Natural killer cell treated with Interleukin-12 subunit alpha and Interleukin-12 subunit beta and Interleukin-15 and Interleukin-18, amount 100 ng/mL, for 72 hours (primary cell): ENCODE measurements at regions not wholly inside any gene's neighbourhood (a gene's known extent, or its start where the extent isn't known, plus 50 kb on each side); places are given as distances from the start of the nearest gene placed in this dataset.

ENCODE experiments used
- ATAC-seq, 2 donors: fragments of 150-1000 bp; cut with Tn5 transposase in 1 of 2; sonication (Bioruptor Pico), chemical (Tn5 transposase) in 1 of 2; 2 replicates each; pipeline ENCODE4 v1.10.0; 2021
- DNase-seq: peaks from one replicate; pipeline ENCODE4 v3.0.0; 2022; ENCODE audit warnings: low spot score
- H3K27ac Mint-ChIP-seq, 2 donors: 1 replicate in 1 of 2; 2 replicates in 1 of 2; pipeline ENCODE4 v1.8.0; 2022; ENCODE audit warnings: mixed read lengths in 2 of 2, mild to moderate bottlenecking in 1 of 2, moderate library complexity in 1 of 2
- H3K27me3 Mint-ChIP-seq, 2 donors: 1 replicate in 1 of 2; 2 replicates in 1 of 2; pipeline ENCODE4 v1.8.0; 2022; ENCODE audit warnings: mixed read lengths in 2 of 2
- H3K36me3 Mint-ChIP-seq: one replicate; pipeline ENCODE4 v1.8.0; 2022; ENCODE audit warnings: mixed read lengths
- H3K4me1 Mint-ChIP-seq, 2 donors: 1 replicate in 1 of 2; 2 replicates in 1 of 2; pipeline ENCODE4 v1.8.0; 2022; ENCODE audit warnings: low read depth in 2 of 2, mixed read lengths in 2 of 2, mild to moderate bottlenecking in 1 of 2
- H3K4me3 Mint-ChIP-seq: one replicate; pipeline ENCODE4 v1.8.0; 2022; ENCODE audit warnings: mixed read lengths
- H3K9me3 Mint-ChIP-seq: 2 replicates; pipeline ENCODE4 v1.8.0; 2022; ENCODE audit warnings: mixed read lengths

DNA sequence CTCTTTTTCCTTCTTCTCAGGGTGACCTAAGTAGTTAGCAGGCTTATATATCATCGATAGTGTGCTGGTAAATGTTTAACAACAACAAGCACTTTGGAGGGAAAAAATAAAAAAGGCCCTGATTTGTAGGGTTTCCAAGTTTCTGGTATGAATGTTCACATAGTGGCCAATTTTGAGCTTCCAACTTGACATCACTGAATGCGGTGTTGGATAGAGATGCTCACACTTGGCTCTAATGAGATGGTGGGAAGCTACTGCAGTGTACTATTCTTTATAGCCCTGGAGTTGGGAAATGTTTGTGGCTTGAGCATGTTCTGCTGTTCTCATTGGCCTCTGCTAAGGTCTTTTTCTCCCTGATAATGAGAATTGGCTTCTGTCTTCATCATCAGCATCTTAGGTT, 875.3 kb downstream of the PCDH7 start:
- H3K4me3 Mint-ChIP-seq = no peak overlapping the region
- H3K9me3 Mint-ChIP-seq = peaks cover 15% of the 10 kb centered on the region
- H3K4me1 Mint-ChIP-seq = no peaks in the 10 kb centered on the region
- no peak overlapping the region for H3K27ac Mint-ChIP-seq
- DNase-seq (no peak), ATAC-seq (no peak)
- H3K27me3 Mint-ChIP-seq = no peaks in the 10 kb centered on the region
- peaks cover 4% of the 10 kb centered on the region for H3K36me3 Mint-ChIP-seq

DNA sequence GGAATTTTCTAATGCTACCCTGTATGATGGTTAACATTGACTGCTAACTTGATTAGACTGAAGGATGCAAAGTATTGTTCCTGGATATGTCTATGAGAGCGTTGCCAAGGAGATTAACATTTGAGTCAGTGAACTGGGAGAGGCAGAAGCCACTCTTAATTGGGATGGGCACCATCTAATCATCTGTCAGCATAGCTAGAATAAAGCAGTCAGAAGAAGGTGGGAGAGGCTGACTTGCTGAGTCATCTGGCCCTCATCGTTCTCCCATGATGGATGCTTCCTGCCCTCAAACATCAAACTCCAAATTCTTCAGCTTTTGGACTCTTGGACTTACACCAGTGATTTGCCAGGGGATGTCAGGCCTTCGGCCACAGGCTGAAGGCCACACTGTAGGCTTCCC, 878.5 kb downstream of the PCDH7 start:
- Mint-ChIP-seq H3K4me3 (no peak overlapping the region), H3K27me3 (no peaks in the 10 kb centered on the region), H3K27ac (no peak overlapping the region), H3K4me1 (no peaks in the 10 kb centered on the region), H3K36me3 (peaks cover 4% of the 10 kb centered on the region), H3K9me3 (peaks cover 9% of the 10 kb centered on the region)
- DNase-seq (no peak), ATAC-seq (no peak)

DNA sequence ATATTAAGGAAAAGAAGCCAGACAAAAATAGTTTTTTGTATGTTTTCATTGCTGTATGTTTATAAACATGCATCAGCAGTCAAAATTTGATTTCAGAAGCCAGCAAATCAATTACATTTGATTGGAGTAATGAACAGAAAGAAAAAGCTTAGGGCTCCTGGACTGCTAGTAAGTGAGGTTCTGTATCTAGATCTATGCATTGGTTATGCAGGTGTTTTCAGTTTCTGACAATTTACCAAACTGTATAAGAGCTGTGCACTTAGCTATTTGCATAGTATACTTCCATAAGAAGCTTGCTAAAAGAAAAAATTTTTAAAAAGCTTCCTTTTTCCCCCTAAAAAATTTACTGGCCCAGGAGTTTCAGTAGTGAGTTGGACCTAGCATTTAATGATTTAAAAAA, 881.6 kb downstream of the PCDH7 start:
- Mint-ChIP-seq H3K36me3 (peaks cover 4% of the 10 kb centered on the region), H3K9me3 (peaks cover 5% of the 10 kb centered on the region), H3K27me3 (no peaks in the 10 kb centered on the region), H3K4me3 (no peak overlapping the region), H3K27ac (no peak overlapping the region), H3K4me1 (no peaks in the 10 kb centered on the region)
- no peak for DNase-seq
- no peak for ATAC-seq

DNA sequence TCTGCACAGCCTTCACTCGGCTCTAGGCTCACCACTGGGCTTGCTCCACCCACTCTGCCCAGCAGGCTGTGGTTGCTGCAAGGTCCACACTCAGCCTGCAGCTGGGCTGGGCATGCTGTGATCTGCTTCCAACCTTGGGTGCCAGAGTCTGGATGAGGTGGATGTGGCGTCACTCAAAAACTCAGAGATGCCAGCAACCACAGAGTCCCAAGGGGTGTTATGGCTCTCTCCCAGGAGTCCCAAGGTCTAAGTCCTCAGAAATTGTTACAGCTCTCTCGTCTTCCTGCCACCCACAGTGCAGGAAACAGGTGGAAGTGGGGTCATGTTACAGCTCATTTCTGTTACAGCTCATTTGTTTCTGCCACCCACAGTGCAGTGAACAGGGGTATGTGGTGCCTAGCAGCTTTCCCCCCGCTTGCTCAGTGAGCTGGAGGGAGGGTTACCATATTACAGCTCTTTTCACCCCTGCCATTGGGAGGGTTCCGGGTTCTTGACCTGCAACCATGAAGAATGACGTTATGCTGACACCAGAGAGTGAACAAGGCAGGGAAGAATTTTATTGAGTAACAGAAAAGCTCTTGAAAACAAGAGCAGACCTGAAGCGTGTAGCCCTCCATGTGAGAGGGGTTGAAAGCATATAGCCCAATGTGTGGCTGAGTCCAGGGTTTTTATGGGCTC, 893.9 kb downstream of the PCDH7 start:
- no peaks in the 10 kb centered on the region for H3K4me1 Mint-ChIP-seq

DNA sequence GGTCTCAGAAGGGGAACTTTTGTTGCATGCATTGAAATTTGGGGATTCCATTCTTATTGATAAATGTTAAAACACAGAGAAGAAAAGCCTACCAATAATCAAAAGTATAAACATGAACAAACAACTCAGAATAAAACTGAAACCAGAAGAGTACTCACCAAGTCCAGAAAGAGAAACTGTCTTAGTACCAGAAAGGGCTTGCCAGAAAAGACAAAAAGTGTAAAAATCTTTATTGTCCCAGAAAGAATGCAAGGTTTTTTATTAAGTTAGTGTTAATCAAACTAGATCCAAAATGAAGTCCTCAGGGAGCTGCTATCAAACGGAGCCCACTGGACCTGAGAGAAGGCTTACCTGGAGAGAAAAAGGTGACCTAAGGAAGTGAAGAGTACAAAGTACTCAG, 897.5 kb downstream of the PCDH7 start:
- Mint-ChIP-seq H3K4me1 (no peaks in the 10 kb centered on the region), H3K27me3 (no peaks in the 10 kb centered on the region), H3K27ac (no peak overlapping the region), H3K4me3 (no peak overlapping the region), H3K9me3 (peaks cover 10% of the 10 kb centered on the region), H3K36me3 (peaks cover 9% of the 10 kb centered on the region)
- ATAC-seq (no peak), DNase-seq (no peak)

More for the DNA sequence above, 893.9 kb downstream of the PCDH7 start:
- ATAC-seq (no peak), DNase-seq (no peak)
- no peak overlapping the region for H3K4me3 Mint-ChIP-seq
- H3K27ac Mint-ChIP-seq = no peak overlapping the region
- peaks cover 4% of the 10 kb centered on the region for H3K9me3 Mint-ChIP-seq
- H3K27me3 Mint-ChIP-seq = no peaks in the 10 kb centered on the region
- H3K36me3 Mint-ChIP-seq = peaks cover 4% of the 10 kb centered on the region

DNA sequence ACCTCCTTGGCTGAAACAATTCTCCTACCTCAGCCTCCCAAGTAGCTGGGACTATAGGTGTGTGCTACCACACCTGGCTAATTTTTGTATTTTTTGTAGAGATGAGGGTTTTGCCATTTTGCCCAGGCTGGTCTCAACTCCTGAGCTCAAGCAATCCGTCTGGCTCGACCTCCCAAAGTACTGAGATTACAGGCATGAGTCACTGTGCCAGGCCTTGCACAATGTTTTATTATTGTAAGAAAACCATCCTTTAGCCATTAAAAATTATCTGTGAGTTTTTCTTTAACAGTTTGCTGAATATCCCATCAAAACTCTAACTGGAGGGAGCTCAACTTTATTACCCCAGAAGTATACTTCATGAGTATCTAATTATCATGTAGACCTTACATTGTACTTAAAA, 900.3 kb downstream of the PCDH7 start:
- DNase-seq (no peak), ATAC-seq (no peak)
- H3K36me3 Mint-ChIP-seq = peaks cover 5% of the 10 kb centered on the region
- no peaks in the 10 kb centered on the region for H3K27me3 Mint-ChIP-seq
- no peak overlapping the region for H3K27ac Mint-ChIP-seq
- H3K9me3 Mint-ChIP-seq = peaks cover 14% of the 10 kb centered on the region
- no peak overlapping the region for H3K4me3 Mint-ChIP-seq
- no peaks in the 10 kb centered on the region for H3K4me1 Mint-ChIP-seq

DNA sequence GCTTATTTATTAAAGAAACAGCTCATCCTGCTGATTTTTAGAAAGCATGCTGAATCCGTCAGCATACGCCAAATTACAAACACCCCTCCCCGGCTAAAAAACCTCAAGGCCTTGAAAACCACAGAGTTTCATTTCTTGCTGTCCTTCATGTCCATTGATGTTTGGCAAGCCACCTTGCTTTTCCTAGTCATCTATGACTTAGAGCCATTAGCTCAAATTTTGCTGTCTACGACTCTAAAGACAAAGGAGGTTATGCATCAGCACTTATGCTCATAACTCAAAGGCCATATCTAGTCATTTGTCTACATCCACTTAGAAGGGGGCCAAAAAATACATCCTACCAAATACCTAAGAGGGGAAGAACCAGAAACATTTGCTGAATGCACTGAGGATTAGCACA, 925.1 kb downstream of the PCDH7 start:
- Mint-ChIP-seq H3K9me3 (peaks cover 5% of the 10 kb centered on the region), H3K4me1 (no peaks in the 10 kb centered on the region), H3K4me3 (no peak overlapping the region), H3K27ac (no peak overlapping the region), H3K36me3 (peaks cover 12% of the 10 kb centered on the region), H3K27me3 (no peaks in the 10 kb centered on the region)
- no peak for ATAC-seq
- no peak for DNase-seq

DNA sequence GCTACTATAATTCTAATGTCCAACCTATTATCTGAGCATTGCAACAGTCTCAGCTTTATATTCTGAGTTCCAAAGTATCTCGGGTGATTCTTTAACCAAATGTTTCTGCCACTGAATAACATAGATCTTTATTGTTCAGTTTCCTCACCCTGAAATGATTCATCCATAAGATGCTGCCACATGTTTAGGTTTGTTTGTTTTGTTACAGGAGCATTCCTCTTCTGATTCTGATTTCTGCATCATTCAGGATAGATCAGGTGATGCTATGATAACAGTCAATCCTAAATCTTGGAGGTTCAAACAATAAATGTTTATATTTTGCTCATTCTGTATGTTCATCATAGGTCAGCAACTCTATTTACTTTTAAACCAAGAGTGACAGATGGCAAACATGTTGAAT, 927.6 kb downstream of the PCDH7 start:
- DNase-seq (no peak), ATAC-seq (no peak)
- Mint-ChIP-seq H3K9me3 (peaks cover 5% of the 10 kb centered on the region), H3K4me3 (no peak overlapping the region), H3K4me1 (no peaks in the 10 kb centered on the region), H3K27ac (no peak overlapping the region), H3K27me3 (no peaks in the 10 kb centered on the region), H3K36me3 (peaks cover 6% of the 10 kb centered on the region)

DNA sequence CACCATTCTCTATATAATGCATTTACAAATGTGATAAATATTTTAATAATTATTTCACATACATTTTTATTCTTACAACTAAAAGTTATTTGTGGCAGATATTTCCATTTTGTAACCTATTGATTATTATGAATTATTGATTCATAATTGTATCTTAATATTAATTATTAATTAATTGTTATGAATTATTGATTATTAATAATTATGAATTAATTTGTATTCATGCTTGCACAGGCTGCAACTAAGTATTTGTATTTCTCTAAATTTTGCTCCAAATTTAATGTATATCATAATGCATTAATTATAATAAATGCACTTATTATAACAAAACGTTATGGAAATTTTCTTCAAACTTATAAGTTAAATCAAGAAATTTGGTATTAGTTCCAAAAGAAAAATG, 929.7 kb downstream of the PCDH7 start:
- no peaks in the 10 kb centered on the region for H3K27me3 Mint-ChIP-seq
- ATAC-seq = no peak
- H3K4me1 Mint-ChIP-seq = no peaks in the 10 kb centered on the region
- no peak overlapping the region for H3K4me3 Mint-ChIP-seq
- no peak overlapping the region for H3K27ac Mint-ChIP-seq
- DNase-seq = no peak
- H3K9me3 Mint-ChIP-seq = peaks cover 5% of the 10 kb centered on the region
- H3K36me3 Mint-ChIP-seq = peaks cover 6% of the 10 kb centered on the region

DNA sequence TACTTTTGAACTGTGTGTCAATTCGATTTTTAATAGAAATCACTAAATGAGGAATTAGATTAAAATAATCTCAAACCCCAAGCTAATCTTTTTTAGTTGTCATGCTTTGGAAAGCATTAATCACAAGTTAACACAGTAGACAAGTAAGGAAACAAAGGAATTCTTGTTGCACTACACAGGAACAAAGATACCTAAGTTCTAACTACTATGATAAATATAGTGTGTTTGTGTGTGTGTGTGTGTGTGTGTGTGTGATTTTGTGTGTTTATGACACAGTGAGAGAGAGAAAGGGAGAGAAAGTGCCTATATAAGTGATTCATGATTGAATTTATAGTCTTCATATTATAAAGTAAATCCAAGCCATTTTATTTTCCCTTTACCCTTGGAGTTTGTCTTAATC, 931.4 kb downstream of the PCDH7 start:
- Mint-ChIP-seq H3K36me3 (peaks cover 6% of the 10 kb centered on the region), H3K4me1 (no peaks in the 10 kb centered on the region), H3K4me3 (no peak overlapping the region), H3K27me3 (no peaks in the 10 kb centered on the region), H3K27ac (no peak overlapping the region), H3K9me3 (peaks cover 5% of the 10 kb centered on the region)
- no peak for ATAC-seq
- no peak for DNase-seq

DNA sequence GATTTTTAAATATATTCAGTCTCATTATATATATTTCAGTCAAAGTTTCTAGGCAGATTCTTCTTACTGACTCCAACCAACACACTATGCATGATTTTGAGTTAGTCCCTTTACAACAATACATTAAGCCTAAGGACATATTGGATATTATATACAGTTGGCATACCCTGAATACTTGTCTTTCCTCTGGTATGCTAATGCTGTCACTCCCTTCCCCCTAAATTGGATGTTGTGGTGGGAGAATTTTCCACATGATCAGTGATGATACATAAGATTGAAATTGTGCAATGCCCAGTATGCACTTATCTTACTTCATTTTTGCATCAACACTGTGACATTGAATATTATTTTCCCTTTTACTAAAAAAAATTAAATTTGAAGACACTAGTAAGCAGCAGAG, 935.2 kb downstream of the PCDH7 start:
- ATAC-seq (no peak), DNase-seq (no peak)
- Mint-ChIP-seq H3K4me3 (no peak overlapping the region), H3K4me1 (no peaks in the 10 kb centered on the region), H3K27ac (no peak overlapping the region), H3K36me3 (no peaks in the 10 kb centered on the region), H3K27me3 (no peaks in the 10 kb centered on the region), H3K9me3 (no peaks in the 10 kb centered on the region)

DNA sequence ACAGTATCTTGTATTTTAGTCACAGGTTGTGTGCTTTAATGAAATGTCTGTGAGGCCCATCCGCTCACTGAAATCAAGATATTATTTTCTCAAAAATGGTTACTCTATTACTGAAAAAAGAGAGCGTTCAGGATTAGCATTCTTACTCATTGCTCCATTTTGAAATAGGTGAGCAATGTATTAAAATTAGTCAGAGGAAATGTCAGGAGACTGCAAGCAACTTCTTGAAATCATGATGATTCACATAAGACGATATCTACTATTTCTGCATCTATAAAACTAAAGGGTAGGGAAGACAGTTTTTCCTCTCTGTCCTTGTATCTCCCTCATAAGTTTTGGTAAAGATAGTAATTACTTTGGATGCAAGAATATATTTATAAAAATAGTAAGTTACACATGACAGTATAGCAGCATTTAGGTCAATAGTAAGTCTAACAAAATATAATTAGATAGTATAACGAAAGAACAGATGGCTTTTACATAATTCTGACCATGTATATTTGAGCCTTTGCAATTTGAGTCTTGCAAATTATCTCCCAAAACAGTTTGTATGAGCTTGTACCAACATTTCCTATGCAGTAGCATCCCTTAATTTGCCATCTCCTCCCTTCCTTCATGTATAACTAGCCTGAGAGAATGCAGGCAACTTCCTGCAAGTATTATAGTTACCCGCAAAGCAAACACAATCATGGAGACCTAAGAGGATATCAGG, 937.8 kb downstream of the PCDH7 start:
- H3K36me3 Mint-ChIP-seq = no peaks in the 10 kb centered on the region
- no peak overlapping the region for H3K4me3 Mint-ChIP-seq
- H3K4me1 Mint-ChIP-seq = no peaks in the 10 kb centered on the region
- no peak overlapping the region for H3K27ac Mint-ChIP-seq
- no peaks in the 10 kb centered on the region for H3K9me3 Mint-ChIP-seq
- no peak for ATAC-seq
- DNase-seq = no peak
- no peaks in the 10 kb centered on the region for H3K27me3 Mint-ChIP-seq

DNA sequence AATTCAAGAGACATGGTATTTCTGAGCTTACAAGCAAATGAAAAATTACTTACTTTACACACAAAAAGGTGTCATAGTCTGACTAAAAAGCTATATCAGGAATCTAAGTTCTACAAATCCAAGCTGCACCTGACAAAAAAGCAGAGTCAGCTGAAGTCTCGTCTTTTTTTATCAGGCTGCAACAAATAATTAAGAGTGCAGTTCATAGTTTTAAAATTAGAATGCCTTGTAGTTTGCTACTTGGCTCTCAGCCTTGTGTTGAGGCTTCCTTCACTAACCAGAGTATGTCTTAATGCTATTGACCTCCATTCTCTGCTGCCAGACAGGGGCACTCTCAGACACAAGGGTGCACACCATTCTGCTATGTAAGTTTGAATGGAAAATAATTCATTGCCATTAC, 940.7 kb downstream of the PCDH7 start:
- no peaks in the 10 kb centered on the region for H3K27me3 Mint-ChIP-seq
- H3K4me1 Mint-ChIP-seq = no peaks in the 10 kb centered on the region
- ATAC-seq = no peak
- H3K9me3 Mint-ChIP-seq = peaks cover 4% of the 10 kb centered on the region
- H3K4me3 Mint-ChIP-seq = no peak overlapping the region
- H3K36me3 Mint-ChIP-seq = no peaks in the 10 kb centered on the region
- no peak overlapping the region for H3K27ac Mint-ChIP-seq
- no peak for DNase-seq

DNA sequence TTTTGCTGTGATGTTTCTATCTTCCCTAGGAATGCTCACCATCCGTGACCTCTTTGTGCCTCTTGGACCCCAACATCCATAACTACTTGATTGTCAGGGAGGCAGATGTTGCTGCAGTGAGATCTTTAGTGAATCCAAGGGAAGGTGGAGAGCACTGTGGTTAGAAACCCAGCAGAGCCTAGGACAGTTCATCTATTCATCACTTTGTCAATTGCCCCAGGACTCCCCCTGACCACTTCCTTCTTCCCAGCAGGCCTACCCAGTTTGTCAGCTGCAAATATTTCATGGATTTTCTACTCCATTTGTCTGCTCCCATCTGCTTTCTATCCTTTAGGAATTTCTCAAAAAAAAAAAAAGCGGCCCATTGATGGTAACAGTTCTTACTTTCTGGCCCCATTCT, 942.8 kb downstream of the PCDH7 start:
- Mint-ChIP-seq H3K4me1 (no peaks in the 10 kb centered on the region), H3K27ac (no peak overlapping the region), H3K4me3 (no peak overlapping the region), H3K36me3 (no peaks in the 10 kb centered on the region), H3K27me3 (no peaks in the 10 kb centered on the region), H3K9me3 (peaks cover 4% of the 10 kb centered on the region)
- DNase-seq (no peak), ATAC-seq (no peak)

DNA sequence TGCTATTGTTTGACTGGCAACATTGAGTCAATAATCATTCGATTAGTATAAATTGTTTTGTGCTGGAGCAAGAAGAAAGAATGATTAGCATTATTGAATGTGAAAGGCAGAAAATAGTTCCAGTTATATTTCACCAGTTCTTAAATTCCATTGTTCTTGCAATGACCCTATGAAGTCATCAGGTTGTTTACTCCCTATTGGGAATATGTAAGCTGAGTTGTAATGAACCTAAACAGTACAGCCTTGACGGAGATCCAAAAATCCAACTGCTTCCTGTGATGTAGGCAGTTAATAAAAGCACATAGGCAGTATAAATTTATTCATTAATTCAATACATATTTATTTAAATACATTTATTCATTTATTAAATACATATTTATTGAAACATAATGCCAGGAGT, 947.5 kb downstream of the PCDH7 start:
- no peak overlapping the region for H3K27ac Mint-ChIP-seq
- no peaks in the 10 kb centered on the region for H3K27me3 Mint-ChIP-seq
- DNase-seq = no peak
- H3K36me3 Mint-ChIP-seq = no peaks in the 10 kb centered on the region
- ATAC-seq = no peak
- no peak overlapping the region for H3K4me3 Mint-ChIP-seq
- H3K9me3 Mint-ChIP-seq = peaks cover 10% of the 10 kb centered on the region
- no peaks in the 10 kb centered on the region for H3K4me1 Mint-ChIP-seq
